GM12878 (cell line): ENCODE measurements at regions not wholly inside any gene's neighbourhood (a gene's known extent, or its start where the extent isn't known, plus 50 kb on each side); places are given as distances from the start of the nearest gene placed in this dataset.
A peak's percentile ranks its signal among the peaks of the same experiment; 100 is the strongest.

ENCODE experiments used
- ATAC-seq: fragments of 200-7000 bp; cut with Tn5 transposase; 3 replicates; pipeline ENCODE4 v1.9.1; 2020; ENCODE audit warnings: mild to moderate bottlenecking, moderate library complexity
- BruUV-seq: library from RNA; stranded (reverse); fragments of 400-500 nt; replicated peaks from 2 replicates; lab custom pipeline; 2021; lab: Mats Ljungman, UMichigan
- CTCF ChIA-PET: fragments of 300-600 bp; sonication (Branson Sonifier 250); formaldehyde crosslinking; extraction: SDS; loops from one replicate; lab custom pipeline; 2021; ENCODE audit warnings: inconsistent platforms; lab: Yijun Ruan, JAX
- POLR2A ChIA-PET: fragments of 350-600 bp; formaldehyde crosslinking; extraction: SDS; loops from one replicate; lab custom pipeline; 2021; ENCODE audit warnings: inconsistent platforms; lab: Charles Lee
- RAD21 ChIA-PET: fragments of 300-600 bp; sonication (Branson Sonifier 250); formaldehyde crosslinking; loops from one replicate; lab custom pipeline; 2023; ENCODE audit warnings: antibody characterized with exemption; ENCODE audit not compliant: unreplicated experiment; lab: Charles Lee
- SMC1A ChIA-PET: fragments of 300-600 bp; sonication (Branson Sonifier 250); formaldehyde crosslinking; loops from one replicate; lab custom pipeline; 2023; ENCODE audit not compliant: unreplicated experiment, uncharacterized antibody; lab: Charles Lee
- DNase-seq: peaks from one replicate; pipeline ENCODE4 v3.0.0-alpha.2; 2011; ENCODE audit warnings: low read depth, low spot score
- FAIRE-seq: peaks from 3 replicates; lab custom pipeline; 2011; peaks lifted over from hg19 to GRCh38; lab: Jason Lieb, UNC
- H2AFZ ChIP-seq: 2 replicates; pipeline ENCODE4 v1.6.0; 2011; ENCODE audit warnings: low read depth, low read length, control low read depth; ENCODE audit not compliant: control insufficient read depth
- H3K27ac ChIP-seq: 2 replicates; pipeline ENCODE4 v1.5.1; 2011; ENCODE audit warnings: control low read depth; ENCODE audit not compliant: control insufficient read depth, insufficient read depth
- H3K27me3 ChIP-seq, 2 experiments: replicated peaks in 1 of 2; 2 replicates each; pipeline versions ENCODE4 v1.6.0 to v1.6.1; 2011; ENCODE audit warnings: low read length in 1 of 2; ENCODE audit not compliant: control insufficient read depth in 2 of 2, insufficient read depth in 2 of 2
- H3K36me3 ChIP-seq, 2 experiments: 2 replicates each; pipeline ENCODE4 v1.5.1; 2011; ENCODE audit warnings: low read length in 1 of 2; ENCODE audit not compliant: control insufficient read depth in 2 of 2, insufficient read depth in 2 of 2
- H3K4me1 ChIP-seq: 2 replicates; pipeline ENCODE4 v1.6.1; 2011; ENCODE audit warnings: mild to moderate bottlenecking, low read length, moderate library complexity, mixed read lengths; ENCODE audit not compliant: control insufficient read depth, insufficient read depth
- H3K4me2 ChIP-seq: 2 replicates; pipeline ENCODE4 v1.6.0; 2011; ENCODE audit warnings: control low read depth; ENCODE audit not compliant: control insufficient read depth, insufficient read depth
- H3K4me3 ChIP-seq: fragments of 200-600 bp; sonication (generic); 2 replicates; pipeline ENCODE4 v1.5.1; 2016
- H3K79me2 ChIP-seq: 2 replicates; pipeline ENCODE4 v1.6.0; 2011; ENCODE audit warnings: low read length; ENCODE audit not compliant: control insufficient read depth, insufficient read depth
- H3K9ac ChIP-seq: 2 replicates; pipeline ENCODE4 v1.8.0; 2011; ENCODE audit warnings: low read length, control low read depth, mixed read lengths; ENCODE audit not compliant: control insufficient read depth, insufficient read depth
- H3K9me3 ChIP-seq: replicated peaks from 3 replicates; pipeline ENCODE4 v1.5.1; 2011; ENCODE audit warnings: mild to moderate bottlenecking, low read length; ENCODE audit not compliant: control insufficient read depth, insufficient read depth
- H4K20me1 ChIP-seq: 2 replicates; pipeline ENCODE4 v1.6.0; 2011; ENCODE audit not compliant: control insufficient read depth, insufficient read depth
- MLLT1 ChIP-seq: fragments of 450-650 bp; IDR thresholded peaks from 2 replicates; pipeline ENCODE4 v1.6.1; 2016; ENCODE audit warnings: mild to moderate bottlenecking
- POLR2AphosphoS2 ChIP-seq: IDR thresholded peaks from 2 replicates; pipeline ENCODE4 v1.6.1; 2011; ENCODE audit warnings: low read depth, mild to moderate bottlenecking, low read length, improper control_type of control experiment, moderate library complexity
- RAD51 ChIP-seq: fragments of 450-650 bp; IDR thresholded peaks from 2 replicates; pipeline ENCODE4 v1.6.1; 2016; ENCODE audit warnings: moderate library complexity, mild to moderate bottlenecking, inconsistent platforms
- SP1 ChIP-seq: IDR thresholded peaks from one replicate; pipeline ENCODE4 v1.6.1; 2011; ENCODE audit warnings: low read depth, low read length
- USF1 ChIP-seq: IDR thresholded peaks from 2 replicates; pipeline ENCODE4 v1.6.1; 2011; ENCODE audit warnings: borderline replicate concordance, low read depth, mild to moderate bottlenecking, moderate library complexity, mixed read lengths, low read length; ENCODE audit not compliant: insufficient read depth; ENCODE audit errors: extremely low read length
- ZNF687 ChIP-seq: fragments of 450-650 bp; IDR thresholded peaks from 2 replicates; pipeline ENCODE4 v1.6.1; 2017; ENCODE audit warnings: mild to moderate bottlenecking, moderate library complexity
- WGBS: methylation state at CpG from one replicate; pipeline ENCODE4 v1.1.6; 2016; ENCODE audit warnings: low lambda C conversion rate; ENCODE audit not compliant: insufficient replicate concordance, insufficient coverage; ENCODE audit errors: missing lambda C conversion rate; 5-methylcytosine and 5-hydroxymethylcytosine counted together
- in situ Hi-C: fragments of 300-500 bp; cut with MboI; formaldehyde crosslinking; loops from 9 replicates; pipeline ENCODE4 v1.14.3; 2018; ENCODE audit warnings: mixed read lengths
- intact Hi-C: fragments of 100-400 bp; cut with micrococcal nuclease; formaldehyde crosslinking; loops from one replicate; pipeline ENCODE4 v1.14.2; 2022; ENCODE audit not compliant: unreplicated experiment

- in situ Hi-C loops = no loop called here
- RAD21 ChIA-PET = no interaction called here
- SMC1A ChIA-PET = no interaction called here
Measured at GRCh38 chr17:45688353-45688752, 95.8 kb upstream of the CRHR1 start.

More at GRCh38 chr17:45688353-45688752, 95.8 kb upstream of the CRHR1 start:
- no peaks in the 10 kb centered on the region for H3K9me3 ChIP-seq
- TF ChIP-seq SP1 (no peak), RAD51 (peak; percentile 51; the same call in 1 of the 2 replicates), ZNF687 (no peak), USF1 (peak; percentile 20), MLLT1 (no peak), POLR2AphosphoS2 (no peak)
- H3K4me2 ChIP-seq = no peak overlapping the region
- no peak overlapping the region for H3K4me3 ChIP-seq
- peaks cover 5 to 6% of the 10 kb centered on the region in 2 experiments; a peak in 3 of 4 replicates for H3K27me3 ChIP-seq
- H3K27ac ChIP-seq = no peak overlapping the region
- H3K36me3 ChIP-seq = no peaks in the 10 kb centered on the region
- no TSS peak for BruUV-seq
- no peaks in the 10 kb centered on the region; the same call in 1 of the 2 replicates for H4K20me1 ChIP-seq
- no peak overlapping the region for H2AFZ ChIP-seq
- ChIA-PET POLR2A (no interaction called here), CTCF (no interaction called here)
- FAIRE-seq (no peak), ATAC-seq (no peak), DNase-seq (no peak)
- H3K4me1 ChIP-seq = no peaks in the 10 kb centered on the region
- intact Hi-C loops = no loop called here
- H3K79me2 ChIP-seq = no peaks in the 10 kb centered on the region
- H3K9ac ChIP-seq = no peak overlapping the region
- 41% methylated on average over 10 of the region's 10 CpGs for WGBS
